Tibial nerve (tissue), 3 donors: ENCODE measurements at regions not wholly inside any gene's neighbourhood (a gene's known extent, or its start where the extent isn't known, plus 50 kb on each side); places are given as distances from the start of the nearest gene placed in this dataset.
"Not testable (repeated sequence)": the region's sequence is repeated elsewhere in the genome, so short reads cannot be mapped to it uniquely, and the experiment has no call there.

Experiments used
- CTCF ChIP-seq, 5 experiments: fragments of 200-600 bp in 3 of 5; fragments of 450-650 bp in 2 of 5; sonication (generic) in 3 of 5; IDR thresholded peaks; one replicate each; pipeline ENCODE4 v1.5.1; 2016 to 2019; ENCODE audit warnings: antibody characterized with exemption in 5 of 5, mild to moderate bottlenecking in 3 of 5, moderate library complexity in 2 of 5
- POLR2A ChIP-seq, 2 donors: fragments of 450-650 bp; IDR thresholded peaks; one replicate each; pipeline ENCODE4 v1.6.1; 2017; ENCODE audit warnings: antibody characterized with exemption in 2 of 2, mild to moderate bottlenecking in 2 of 2, moderate library complexity in 2 of 2

GRCh38 chr6:167753281-167753680 is 73.4 kb upstream of the AFDN start:
- TF ChIP-seq CTCF, POLR2A (IDR thresholded peaks at IDR 0.05): not testable (repeated sequence)
